Nephron (organoid): ENCODE measurements at regions not wholly inside any gene's neighbourhood (a gene's known extent, or its start where the extent isn't known, plus 50 kb on each side); places are given as distances from the start of the nearest gene placed in this dataset.

Source experiments
- H3K27ac Mint-ChIP-seq, 3 experiments: 2 replicates each; pipeline ENCODE4 v1.8.0; 2020; ENCODE audit warnings: mixed read lengths in 3 of 3, mild to moderate bottlenecking in 2 of 3, moderate library complexity in 1 of 3
- H3K27me3 Mint-ChIP-seq: 2 replicates; pipeline ENCODE4 v1.8.0; 2021; ENCODE audit warnings: low read depth, mild to moderate bottlenecking, moderate library complexity, mixed read lengths
- H3K36me3 Mint-ChIP-seq: 2 replicates; pipeline ENCODE4 v1.8.0; 2020; ENCODE audit warnings: low read depth, mixed read lengths
- H3K4me1 Mint-ChIP-seq: 2 replicates; pipeline ENCODE4 v1.8.0; 2020; ENCODE audit warnings: mixed read lengths
- H3K4me3 Mint-ChIP-seq, 3 experiments: 2 replicates each; pipeline ENCODE4 v1.8.0; 2020; ENCODE audit warnings: mild to moderate bottlenecking in 3 of 3, mixed read lengths in 3 of 3, moderate library complexity in 2 of 3
- H3K9me3 Mint-ChIP-seq: 2 replicates; pipeline ENCODE4 v1.8.0; 2020; ENCODE audit warnings: mixed read lengths
- CTCF ChIP-seq, 3 experiments: fragments of 200-600 bp; sonication (generic); IDR thresholded peaks; one replicate each; pipeline ENCODE4 v1.5.0; 2021; ENCODE audit warnings: antibody characterized with exemption in 3 of 3; ENCODE audit not compliant: unreplicated experiment in 3 of 3

DNA sequence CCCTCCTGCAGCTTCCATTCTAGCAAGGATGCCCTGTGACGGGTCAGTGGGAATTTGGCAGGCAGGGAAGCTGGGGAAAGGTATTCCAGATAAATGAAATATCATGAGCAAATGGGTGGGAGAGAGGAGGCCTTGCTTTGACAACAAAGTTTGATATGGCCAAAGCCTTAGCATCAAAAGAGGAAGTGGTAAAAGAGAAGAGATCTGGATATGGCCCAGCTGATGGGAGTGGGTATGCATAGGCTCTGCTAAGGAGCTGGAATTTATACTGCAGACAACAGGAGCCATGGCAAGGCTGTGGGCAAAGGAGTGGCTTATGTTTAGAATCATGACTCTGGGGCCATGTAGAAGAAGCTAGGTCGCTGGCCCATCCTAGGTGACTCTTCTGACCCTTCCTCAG lies 89.2 kb downstream of the PJA1 start:
- no peak for TF ChIP-seq CTCF (IDR thresholded peaks at IDR 0.05; ENCODE audit: unreplicated experiment in 3 of 3)
- Mint-ChIP-seq H3K27me3 (no peaks in the 10 kb centered on the region), H3K4me3 (no peak overlapping the region), H3K27ac (peak overlapping the region in 2 of 3 experiments; percentile 38 to 63), H3K4me1 (peaks cover 29% of the 10 kb centered on the region), H3K9me3 (peaks cover 8% of the 10 kb centered on the region), H3K36me3 (no peaks in the 10 kb centered on the region)

DNA sequence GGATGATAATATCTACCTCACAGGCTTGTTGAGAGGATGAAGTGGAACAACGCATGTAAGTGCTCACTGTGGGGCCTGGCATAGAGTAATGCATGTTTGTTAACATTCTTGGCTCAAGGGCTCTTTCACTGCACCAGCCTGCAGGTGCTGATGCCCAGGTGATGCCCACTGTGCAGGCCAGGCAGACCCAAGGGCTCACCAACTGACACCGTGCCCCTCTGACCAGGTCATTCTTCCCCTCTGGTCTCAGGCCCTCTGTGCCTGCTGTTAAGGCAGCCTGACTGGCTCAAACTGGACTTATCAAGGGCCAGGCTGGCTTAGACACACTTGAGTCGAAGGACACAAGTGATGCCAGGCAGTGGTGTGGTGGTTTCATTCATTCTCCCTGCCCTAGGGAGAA lies 90.5 kb downstream of the PJA1 start:
- H3K27me3 Mint-ChIP-seq: no peaks in the 10 kb centered on the region
- peak overlapping the region in 2 of 3 experiments; percentile 25 to 63 for H3K27ac Mint-ChIP-seq
- H3K9me3 Mint-ChIP-seq: peaks cover 10% of the 10 kb centered on the region
- H3K4me1 Mint-ChIP-seq: peaks cover 21% of the 10 kb centered on the region
- TF ChIP-seq CTCF (IDR thresholded peaks at IDR 0.05; ENCODE audit: unreplicated experiment in 3 of 3): no peak
- no peaks in the 10 kb centered on the region for H3K36me3 Mint-ChIP-seq
- H3K4me3 Mint-ChIP-seq: no peak overlapping the region

DNA sequence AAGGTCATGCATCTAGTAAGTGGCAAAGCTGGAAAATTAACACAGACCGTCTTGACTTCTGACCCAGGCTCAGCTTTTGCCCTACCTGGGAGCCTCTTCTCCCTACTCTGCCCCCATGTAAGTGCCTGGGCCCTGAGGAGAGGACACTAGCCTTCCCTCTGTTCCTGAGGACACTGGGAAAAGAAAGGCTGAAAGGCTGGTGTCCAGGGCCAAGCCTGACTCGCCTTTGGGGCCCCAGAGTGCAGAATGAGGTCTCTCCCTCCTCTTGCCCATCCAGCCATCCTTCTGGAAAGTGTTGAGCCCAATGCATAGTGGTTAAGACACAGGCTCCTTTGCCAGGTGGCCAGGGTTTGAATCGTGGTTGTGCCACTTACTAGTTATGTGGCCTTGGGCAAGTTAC lies 91.5 kb downstream of the PJA1 start:
- peak overlapping the region in 1 of 3 experiments; percentile 78 for H3K27ac Mint-ChIP-seq
- H3K4me3 Mint-ChIP-seq: no peak overlapping the region
- peaks cover 8% of the 10 kb centered on the region for H3K9me3 Mint-ChIP-seq
- no peaks in the 10 kb centered on the region for H3K36me3 Mint-ChIP-seq
- TF ChIP-seq CTCF (IDR thresholded peaks at IDR 0.05; ENCODE audit: unreplicated experiment in 3 of 3): no peak
- H3K4me1 Mint-ChIP-seq: peaks cover 22% of the 10 kb centered on the region
- H3K27me3 Mint-ChIP-seq: no peaks in the 10 kb centered on the region

DNA sequence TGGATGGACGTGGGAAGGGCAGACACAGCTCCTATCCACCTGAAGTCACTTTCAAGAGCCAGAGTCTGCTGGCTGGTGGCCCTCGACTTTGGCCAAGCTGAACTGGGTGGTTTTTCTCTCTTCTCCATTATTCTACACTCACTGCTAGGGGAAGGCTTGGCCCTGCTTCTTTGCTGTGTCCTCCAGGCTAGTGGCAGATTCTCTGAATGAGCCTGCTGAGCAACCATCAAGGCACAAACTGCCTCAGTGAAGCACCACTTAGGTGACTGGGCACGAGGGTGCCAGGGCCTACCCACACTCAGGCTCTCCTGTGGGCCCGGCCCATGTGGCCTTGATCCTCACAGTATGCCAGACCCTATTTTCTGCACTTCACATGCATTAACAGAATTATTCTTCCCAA lies 92.0 kb downstream of the PJA1 start:
- H3K27ac Mint-ChIP-seq: peak overlapping the region; percentile 33 to 78 (median 46)
- H3K36me3 Mint-ChIP-seq: no peaks in the 10 kb centered on the region

DNA sequence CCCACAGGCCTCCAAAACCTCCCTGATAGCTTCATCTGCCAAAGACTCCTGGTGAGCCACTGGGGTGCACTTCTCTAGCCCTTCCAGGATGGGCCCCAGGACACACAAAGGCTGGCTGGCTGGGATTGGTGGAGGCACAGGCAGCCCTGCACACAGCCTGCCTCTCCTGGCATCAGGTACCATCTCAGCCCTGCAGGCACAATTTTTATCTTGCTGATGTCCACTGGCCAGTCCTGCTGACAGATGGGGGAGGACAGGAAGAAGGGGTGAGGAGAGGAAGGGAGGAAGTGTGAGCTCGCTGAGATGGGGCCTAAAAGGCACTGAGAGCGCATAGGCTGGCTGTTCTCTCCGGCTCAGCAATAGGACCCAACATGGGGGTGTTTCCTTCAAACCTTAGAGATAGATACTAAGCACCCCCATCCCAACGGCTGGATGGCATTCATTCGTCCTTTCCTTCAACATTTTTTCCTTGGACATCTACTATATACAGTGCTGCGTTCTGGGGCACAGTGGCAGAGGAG lies 92.7 kb downstream of the PJA1 start:
- peaks cover 28% of the 10 kb centered on the region for H3K4me1 Mint-ChIP-seq
- H3K4me3 Mint-ChIP-seq: no peak overlapping the region
- no peaks in the 10 kb centered on the region for H3K36me3 Mint-ChIP-seq
- no peak for TF ChIP-seq CTCF (IDR thresholded peaks at IDR 0.05; ENCODE audit: unreplicated experiment in 3 of 3)
- H3K9me3 Mint-ChIP-seq: peaks cover 7% of the 10 kb centered on the region
- peak overlapping the region; percentile 33 to 78 (median 46) for H3K27ac Mint-ChIP-seq
- no peaks in the 10 kb centered on the region for H3K27me3 Mint-ChIP-seq

More for the DNA sequence above, 92.0 kb downstream of the PJA1 start:
- peaks cover 7% of the 10 kb centered on the region for H3K9me3 Mint-ChIP-seq
- no peak overlapping the region for H3K4me3 Mint-ChIP-seq
- H3K4me1 Mint-ChIP-seq: peaks cover 22% of the 10 kb centered on the region
- H3K27me3 Mint-ChIP-seq: no peaks in the 10 kb centered on the region
- TF ChIP-seq CTCF (IDR thresholded peaks at IDR 0.05; ENCODE audit: unreplicated experiment in 3 of 3): no peak

GRCh38 chrX:69070949-69071650 lies 94.2 kb downstream of the PJA1 start:
- Mint-ChIP-seq H3K4me1 (peaks cover 38% of the 10 kb centered on the region), H3K4me3 (no peak overlapping the region), H3K27me3 (no peaks in the 10 kb centered on the region), H3K27ac (peak overlapping the region; percentile 79 to 84 (median 81)), H3K9me3 (peaks cover 10% of the 10 kb centered on the region), H3K36me3 (no peaks in the 10 kb centered on the region)
- TF ChIP-seq CTCF (IDR thresholded peaks at IDR 0.05; ENCODE audit: unreplicated experiment in 3 of 3): no peak
